ENCODE measurements at regions not wholly inside any gene's neighbourhood (a gene's known extent, or its start where the extent isn't known, plus 50 kb on each side); places are given as distances from the start of the nearest gene placed in this dataset.

DNA sequence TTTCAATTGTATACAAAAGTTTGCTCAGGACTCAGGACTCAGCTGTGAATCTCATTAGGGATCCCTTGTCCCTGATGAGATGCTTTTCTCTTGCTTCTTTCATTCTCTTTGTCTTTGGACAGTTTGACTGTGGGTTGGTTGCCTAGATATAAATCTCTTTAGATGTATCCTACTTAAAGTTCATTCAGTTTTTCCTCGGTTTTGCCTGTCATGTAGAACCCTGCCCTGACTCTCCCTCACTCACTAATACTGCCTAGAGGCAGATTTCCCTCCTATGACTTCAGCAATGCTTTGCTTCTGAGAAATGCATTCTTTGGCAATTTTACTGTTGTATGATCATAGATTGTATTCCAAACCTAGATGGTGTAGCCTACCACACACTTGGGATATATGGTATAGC is 421.4 kb upstream of the TCF4 start:
- H3K27ac ChIP-seq, result no peak overlapping the region
- DNase-seq, result no peak
- no peak for TF ChIP-seq CTCF (IDR thresholded peaks at IDR 0.05)
- TF ChIP-seq POLR2A (IDR thresholded peaks at IDR 0.05), result no peak
- no peak for TF ChIP-seq EP300 (IDR thresholded peaks at IDR 0.05)
- intact Hi-C loops (cut with DNase I), result loop anchor here in 1 of 4 donors (10.0 kb wide), 1 partner anchor 565 kb away; no protein-coding TSS in a partner anchor
- no peaks in the 10 kb centered on the region for H3K4me1 ChIP-seq (ENCODE audit: insufficient read depth)
- no peaks in the 10 kb centered on the region for H3K27me3 ChIP-seq
- H3K9me3 ChIP-seq, result no peaks in the 10 kb centered on the region
- H3K36me3 ChIP-seq, result no peaks in the 10 kb centered on the region
- no peak overlapping the region for H3K4me3 ChIP-seq
- 91 to 95% (median 92%) methylated on average over 1 of the region's 1 CpG for WGBS, 3 donors

- no peak overlapping the region for H3K4me3 ChIP-seq
Measured at GRCh38 chr18:56003720-56004088, 415.7 kb upstream of the TCF4 start.

DNA sequence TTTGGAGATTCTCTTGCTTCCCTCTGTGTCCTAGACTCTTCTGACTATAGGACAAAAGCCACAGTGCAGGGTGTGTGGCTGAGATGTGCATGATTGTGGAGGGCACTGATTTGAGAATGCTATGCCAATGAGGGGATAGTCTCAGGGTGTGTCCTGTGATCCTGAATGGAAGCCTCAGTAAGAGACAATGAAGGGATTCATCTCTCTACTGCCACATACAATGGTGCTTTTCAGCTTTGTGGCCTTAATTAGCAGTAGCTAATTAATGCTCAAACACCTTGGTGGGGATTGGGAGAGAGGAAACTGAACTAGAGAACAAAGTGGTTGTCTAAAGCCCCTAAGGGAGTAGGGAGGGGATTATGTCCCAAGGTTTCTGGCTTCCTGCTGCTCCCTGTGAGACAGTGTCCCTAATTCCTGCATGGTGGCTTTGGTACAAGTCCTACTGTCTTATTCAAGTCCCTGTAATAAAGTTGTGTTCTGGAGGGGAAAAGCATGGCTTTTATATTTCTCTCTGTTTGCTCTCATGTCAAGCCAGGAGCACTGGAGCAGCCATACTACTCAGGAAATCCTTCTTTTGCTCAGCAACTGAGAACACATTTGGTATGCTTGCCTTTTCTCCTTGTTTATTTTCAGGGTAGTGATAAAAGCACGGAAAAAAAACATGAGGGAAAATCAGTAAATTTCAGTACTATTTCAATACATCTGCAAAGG is 415.2 kb upstream of the TCF4 start:
- 6 to 10% (median 6%) methylated on average over 1 of the region's 1 CpG for WGBS, 3 donors
- no peaks in the 10 kb centered on the region for H3K9me3 ChIP-seq
- H3K36me3 ChIP-seq, result no peaks in the 10 kb centered on the region
- peak overlapping the region in 1 of 2 donors; percentile 26 for H3K27ac ChIP-seq
- no peak overlapping the region for H3K4me3 ChIP-seq
- intact Hi-C loops (cut with DNase I), result loop anchor here in 1 of 4 donors (10.0 kb wide), 1 partner anchor 572 kb away; no protein-coding TSS in a partner anchor
- TF ChIP-seq EP300 (IDR thresholded peaks at IDR 0.05), result no peak
- no peak for TF ChIP-seq CTCF (IDR thresholded peaks at IDR 0.05)
- TF ChIP-seq POLR2A (IDR thresholded peaks at IDR 0.05), result no peak
- no peaks in the 10 kb centered on the region for H3K27me3 ChIP-seq
- DNase-seq, result no peak
- H3K4me1 ChIP-seq (ENCODE audit: insufficient read depth), result peaks cover 4% of the 10 kb centered on the region

More at GRCh38 chr18:56003720-56004088, 415.7 kb upstream of the TCF4 start:
- peak in 4 of 5 donors; percentile 45 to 73 (median 55) for DNase-seq
- intact Hi-C loops (cut with DNase I), result loop anchor here in 1 of 4 donors (10.0 kb wide), 1 partner anchor 571 kb away; no protein-coding TSS in a partner anchor
- no peak overlapping the region for H3K27ac ChIP-seq
- 7 to 18% (median 13%) methylated on average over 5 of the region's 5 CpGs for WGBS, 3 donors
- TF ChIP-seq CTCF (IDR thresholded peaks at IDR 0.05) (no peak), EP300 (IDR thresholded peaks at IDR 0.05) (no peak), POLR2A (IDR thresholded peaks at IDR 0.05) (no peak)
- H3K9me3 ChIP-seq, result no peaks in the 10 kb centered on the region
- H3K4me1 ChIP-seq (ENCODE audit: insufficient read depth), result peaks cover 2% of the 10 kb centered on the region
- no peaks in the 10 kb centered on the region for H3K36me3 ChIP-seq
- no peaks in the 10 kb centered on the region for H3K27me3 ChIP-seq

- Histone ChIP-seq H3K9me3 (no peaks in the 10 kb centered on the region), H3K27ac (no peak overlapping the region), H3K4me1 (ENCODE audit: insufficient read depth) (peaks cover 7% of the 10 kb centered on the region), H3K36me3 (no peaks in the 10 kb centered on the region), H3K4me3 (no peak overlapping the region), H3K27me3 (no peaks in the 10 kb centered on the region)
- no peak for TF ChIP-seq EP300 (IDR thresholded peaks at IDR 0.05)
- no peak for TF ChIP-seq CTCF (IDR thresholded peaks at IDR 0.05)
- TF ChIP-seq POLR2A (IDR thresholded peaks at IDR 0.05), result no peak
- intact Hi-C loops (cut with DNase I), result loop anchor here in 1 of 4 donors (10.0 kb wide), 1 partner anchor 573 kb away; no protein-coding TSS in a partner anchor
- WGBS, 3 donors, result 78 to 86% (median 86%) methylated on average over 4 of the region's 4 CpGs
- DNase-seq, result no peak
Measured at GRCh38 chr18:56001576-56001975, 413.6 kb upstream of the TCF4 start.

Measured in ovary (tissue), 7 donors.